Middle frontal gyrus (tissue), 1 donor: ENCODE measurements at regions not wholly inside any gene's neighbourhood (a gene's known extent, or its start where the extent isn't known, plus 50 kb on each side); places are given as distances from the start of the nearest gene placed in this dataset.

Experiments used
- DNase-seq: peaks from one replicate; pipeline ENCODE4 v3.0.0-alpha.2; 2015; ENCODE audit warnings: low spot score; ENCODE audit errors: extremely low spot score

- no peak for DNase-seq
These were observed 58.9 kb downstream of the NUDT11 start for GRCh38 chrX:51437521-51437920.

GRCh38 chrX:51435101-51435500 lies 61.3 kb downstream of the NUDT11 start:
- no peak for DNase-seq

- DNase-seq, result no peak
These were observed 74.3 kb downstream of the NUDT11 start for GRCh38 chrX:51421972-51422597.

GRCh38 chrX:51420610-51421009 lies 75.8 kb downstream of the NUDT11 start:
- DNase-seq, result peak; percentile 8

- no peak for DNase-seq
These were observed 75.8 kb downstream of the NUDT10 start for GRCh38 chrX:51408462-51408861.

GRCh38 chrX:51407520-51408409 lies 75.1 kb downstream of the NUDT10 start:
- no peak for DNase-seq

- DNase-seq, result no peak
These were observed 74.3 kb downstream of the NUDT10 start for GRCh38 chrX:51406688-51407519.

- no peak for DNase-seq
These were observed 71.8 kb downstream of the NUDT10 start for GRCh38 chrX:51404445-51404844.

GRCh38 chrX:51395810-51396728 lies 63.4 kb downstream of the NUDT10 start:
- no peak for DNase-seq

GRCh38 chrX:51395480-51395809 lies 62.8 kb downstream of the NUDT10 start:
- no peak for DNase-seq
